ENCODE measurements at regions not wholly inside any gene's neighbourhood (a gene's known extent, or its start where the extent isn't known, plus 50 kb on each side); places are given as distances from the start of the nearest gene placed in this dataset.
"Not testable (repeated sequence)": the region's sequence is repeated elsewhere in the genome, so short reads cannot be mapped to it uniquely, and the experiment has no call there.

- TF ChIP-seq CTCF (IDR thresholded peaks at IDR 0.05): no peak
- Histone ChIP-seq H3K4me1 (peaks cover 0 to 8% (median 6%) of the 10 kb centered on the region in 4 donors), H3K27me3 (no peaks in the 10 kb centered on the region), H3K36me3 (no peaks in the 10 kb centered on the region), H3K4me3 (no peak overlapping the region), H3K27ac (no peak overlapping the region), H3K9me3 (no peaks in the 10 kb centered on the region)
- no peak for DNase-seq
- intact Hi-C loops (cut with DNase I; ENCODE audit: low total_unique reads): no loop called here
Observed at GRCh38 chr4:125642645-125643044, 327.9 kb downstream of the FAT4 start.

- intact Hi-C loops (cut with DNase I; ENCODE audit: low total_unique reads): no loop called here
- Histone ChIP-seq H3K27me3 (no peaks in the 10 kb centered on the region), H3K4me3 (no peak overlapping the region), H3K27ac (no peak overlapping the region), H3K4me1 (peaks cover 0 to 9% (median 0%) of the 10 kb centered on the region in 4 donors), H3K9me3 (no peaks in the 10 kb centered on the region), H3K36me3 (no peaks in the 10 kb centered on the region)
- no peak for TF ChIP-seq CTCF (IDR thresholded peaks at IDR 0.05)
- DNase-seq: no peak
Observed at GRCh38 chr4:125649452-125649851, 334.7 kb downstream of the FAT4 start.

- no peak for TF ChIP-seq CTCF (IDR thresholded peaks at IDR 0.05)
- Histone ChIP-seq H3K9me3 (no peaks in the 10 kb centered on the region), H3K27me3 (no peaks in the 10 kb centered on the region), H3K27ac (no peak overlapping the region), H3K4me1 (peaks cover 0 to 9% (median 0%) of the 10 kb centered on the region in 4 donors), H3K4me3 (no peak overlapping the region), H3K36me3 (no peaks in the 10 kb centered on the region)
- intact Hi-C loops (cut with DNase I; ENCODE audit: low total_unique reads): no loop called here
- DNase-seq: no peak
Observed at GRCh38 chr4:125650557-125650956, 335.8 kb downstream of the FAT4 start.

- intact Hi-C loops (cut with DNase I; ENCODE audit: low total_unique reads): not testable (repeated sequence)
Observed at GRCh38 chr4:125651707-125652357, 337.1 kb downstream of the FAT4 start.

GRCh38 chr4:125658773-125659172 lies 344.0 kb downstream of the FAT4 start:
- no peaks in the 10 kb centered on the region for H3K36me3 ChIP-seq
- DNase-seq: no peak
- H3K27me3 ChIP-seq: no peaks in the 10 kb centered on the region
- H3K4me1 ChIP-seq: peaks cover 0 to 8% (median 0%) of the 10 kb centered on the region in 4 donors
- no peak for TF ChIP-seq CTCF (IDR thresholded peaks at IDR 0.05)
- H3K27ac ChIP-seq: no peak overlapping the region
- no peaks in the 10 kb centered on the region for H3K9me3 ChIP-seq
- intact Hi-C loops (cut with DNase I; ENCODE audit: low total_unique reads): no loop called here
- H3K4me3 ChIP-seq: no peak overlapping the region

More at GRCh38 chr4:125651707-125652357, 337.1 kb downstream of the FAT4 start:
- not testable (repeated sequence) for H3K4me3 ChIP-seq, H3K27me3 ChIP-seq, H3K27ac ChIP-seq, H3K9me3 ChIP-seq, H3K36me3 ChIP-seq, DNase-seq, H3K4me1 ChIP-seq

GRCh38 chr4:125663896-125664767 lies 349.4 kb downstream of the FAT4 start:
- Histone ChIP-seq H3K4me3 (no peak overlapping the region), H3K9me3 (no peaks in the 10 kb centered on the region), H3K27ac (no peak overlapping the region), H3K4me1 (no peaks in the 10 kb centered on the region), H3K36me3 (no peaks in the 10 kb centered on the region), H3K27me3 (no peaks in the 10 kb centered on the region)
- intact Hi-C loops (cut with DNase I; ENCODE audit: low total_unique reads): no loop called here
- DNase-seq: no peak
- TF ChIP-seq CTCF (IDR thresholded peaks at IDR 0.05): no peak
